ENCODE measurements at regions not wholly inside any gene's neighbourhood (a gene's known extent, or its start where the extent isn't known, plus 50 kb on each side); places are given as distances from the start of the nearest gene placed in this dataset.

DNA sequence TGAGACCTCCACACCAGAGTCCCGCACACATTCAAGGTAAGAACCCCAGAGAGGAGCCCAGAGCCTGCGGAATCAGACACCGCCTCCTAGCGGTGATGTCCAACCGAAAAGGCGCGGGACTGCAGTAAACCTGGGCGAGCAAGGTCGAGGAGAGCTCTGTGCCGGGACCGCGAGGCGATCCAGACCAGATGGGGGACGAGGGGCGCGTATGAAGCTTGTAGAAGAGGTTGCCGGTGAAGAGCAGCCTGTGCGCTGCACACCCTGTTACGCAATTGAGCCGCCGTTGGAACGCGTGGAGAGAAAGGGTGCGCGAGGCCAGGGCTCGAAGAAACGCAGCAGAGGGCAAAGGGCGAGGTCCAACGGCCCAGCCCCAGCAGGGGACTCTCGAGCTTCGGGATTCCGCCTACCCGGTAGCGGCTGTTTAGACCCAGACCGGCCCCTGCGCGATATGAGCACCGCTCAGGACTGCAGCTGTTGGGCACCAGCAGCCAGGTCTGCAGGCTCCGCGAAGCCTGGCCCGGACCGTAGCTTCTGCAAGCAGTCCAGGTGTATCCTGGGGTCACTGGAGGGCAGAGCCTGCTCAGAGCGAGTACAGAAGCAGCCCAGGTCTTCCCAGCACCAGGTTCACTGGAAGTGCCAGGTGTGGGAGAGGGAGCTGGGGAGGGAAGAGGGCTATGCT lies 65.9 kb upstream of the ZNF599 start:
- Histone ChIP-seq H2BK5ac (ENCODE audit: low read depth, low read length, poor library complexity) (no peak overlapping the region), H3K9me3 (ENCODE audit: insufficient read depth, low read depth, low read length) (no peaks in the 10 kb centered on the region), H3K18ac (ENCODE audit: low read length) (no peak overlapping the region), H2BK12ac (ENCODE audit: low read length) (no peak overlapping the region), H3K4me1 (ENCODE audit: control insufficient read depth in 1 of 2, insufficient read depth in 2 of 2, low read length in 2 of 2) (peaks cover 0 to 2% of the 10 kb centered on the region in 2 experiments), H3K14ac (ENCODE audit: low read length) (no peak overlapping the region), H3K79me2 (ENCODE audit: control insufficient read depth, insufficient read depth, low read length, poor library complexity) (no peaks in the 10 kb centered on the region), H2AK5ac (ENCODE audit: low read length) (no peak overlapping the region), H3K4me2 (ENCODE audit: low read length) (peak overlapping the region; percentile 13), H3K9ac (ENCODE audit: low read length) (no peak overlapping the region), H3K27me3 (ENCODE audit: insufficient read depth, low read length) (no peaks in the 10 kb centered on the region), H4K91ac (ENCODE audit: low read depth, low read length) (no peak overlapping the region), H2AFZ (ENCODE audit: insufficient read depth, low read length, poor library complexity) (no peak overlapping the region), H3K4me3 (ENCODE audit: low read depth, low read length) (no peak overlapping the region), H3K79me1 (ENCODE audit: low read length) (no peaks in the 10 kb centered on the region), H3K4ac (ENCODE audit: low read depth, low read length) (no peak overlapping the region), H3K36me3 (ENCODE audit: control insufficient read depth in 1 of 2, insufficient read depth in 2 of 2, low read length in 2 of 2) (no peaks in the 10 kb centered on the region), H4K8ac (ENCODE audit: low read depth, low read length) (no peak overlapping the region), H3K27ac (ENCODE audit: low read depth, low read length) (no peak overlapping the region), H4K12ac (ENCODE audit: low read depth, low read length) (no peak overlapping the region), H2BK120ac (ENCODE audit: insufficient read depth, low read length, poor library complexity) (no peak overlapping the region), H3K23ac (ENCODE audit: low read length) (no peak overlapping the region)
- WGBS (ENCODE audit: extremely low coverage, insufficient coverage, insufficient read length), result no CpG with 5 or more reads among the region's 43 CpGs
- DNase-seq, result no peak

DNA sequence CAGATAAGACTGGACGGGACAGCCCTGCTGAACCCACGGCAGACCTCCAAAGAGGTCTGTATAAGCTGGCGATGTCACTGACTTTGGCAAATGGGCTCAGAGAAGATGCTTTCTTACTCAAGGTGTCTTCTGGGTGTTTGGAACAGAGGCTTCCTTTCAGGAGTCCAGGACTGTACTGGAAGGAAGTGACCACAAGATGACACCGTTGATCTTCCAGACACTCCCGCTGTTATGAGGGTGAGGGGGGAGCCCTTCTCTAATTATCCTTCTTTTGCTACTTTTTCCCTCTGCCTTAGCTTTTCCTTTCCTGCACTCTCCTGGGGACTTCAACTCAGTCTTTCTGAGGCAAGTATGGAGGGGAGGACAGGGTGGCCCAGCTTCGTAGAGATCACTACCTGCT lies 65.2 kb upstream of the ZNF599 start:
- Histone ChIP-seq H3K79me1 (ENCODE audit: low read length) (no peaks in the 10 kb centered on the region), H3K14ac (ENCODE audit: low read length) (no peak overlapping the region), H3K27me3 (ENCODE audit: insufficient read depth, low read length) (no peaks in the 10 kb centered on the region), H3K18ac (ENCODE audit: low read length) (no peak overlapping the region), H3K23ac (ENCODE audit: low read length) (no peak overlapping the region), H4K91ac (ENCODE audit: low read depth, low read length) (no peak overlapping the region), H3K9me3 (ENCODE audit: insufficient read depth, low read depth, low read length) (no peaks in the 10 kb centered on the region), H3K4me1 (ENCODE audit: control insufficient read depth in 1 of 2, insufficient read depth in 2 of 2, low read length in 2 of 2) (peaks cover 0 to 2% of the 10 kb centered on the region in 2 experiments), H2BK5ac (ENCODE audit: low read depth, low read length, poor library complexity) (no peak overlapping the region), H2BK12ac (ENCODE audit: low read length) (no peak overlapping the region), H3K4me3 (ENCODE audit: low read depth, low read length) (no peak overlapping the region), H2AK5ac (ENCODE audit: low read length) (no peak overlapping the region), H2BK120ac (ENCODE audit: insufficient read depth, low read length, poor library complexity) (no peak overlapping the region), H3K27ac (ENCODE audit: low read depth, low read length) (no peak overlapping the region), H3K4ac (ENCODE audit: low read depth, low read length) (no peak overlapping the region), H3K36me3 (ENCODE audit: control insufficient read depth in 1 of 2, insufficient read depth in 2 of 2, low read length in 2 of 2) (no peaks in the 10 kb centered on the region), H3K79me2 (ENCODE audit: control insufficient read depth, insufficient read depth, low read length, poor library complexity) (no peaks in the 10 kb centered on the region), H3K9ac (ENCODE audit: low read length) (no peak overlapping the region), H2AFZ (ENCODE audit: insufficient read depth, low read length, poor library complexity) (no peak overlapping the region), H3K4me2 (ENCODE audit: low read length) (peak overlapping the region; percentile 13), H4K8ac (ENCODE audit: low read depth, low read length) (no peak overlapping the region), H4K12ac (ENCODE audit: low read depth, low read length) (no peak overlapping the region)
- no peak for DNase-seq
- WGBS (ENCODE audit: extremely low coverage, insufficient coverage, insufficient read length), result no CpG with 5 or more reads among the region's 6 CpGs

DNA sequence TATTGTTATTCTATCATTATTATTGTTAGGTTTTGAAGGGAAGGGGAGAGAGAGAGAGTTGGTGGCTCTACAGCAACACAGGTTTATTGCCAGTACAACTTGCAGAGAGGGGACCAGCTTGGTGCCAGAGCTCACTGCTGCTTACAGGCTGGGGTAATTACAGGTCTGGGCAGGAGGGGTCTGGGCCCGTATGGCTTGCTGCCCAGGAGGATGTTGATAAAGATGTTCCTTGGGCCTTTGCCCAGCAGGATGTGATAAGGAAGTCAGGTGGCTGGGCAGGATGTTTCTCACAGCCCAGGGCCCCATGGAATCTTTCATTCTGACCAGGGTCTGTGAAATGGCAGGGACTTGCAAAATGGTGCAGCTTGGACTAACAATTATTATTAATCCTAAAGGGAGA lies 64.2 kb upstream of the ZNF599 start:
- Histone ChIP-seq H2AK5ac (ENCODE audit: low read length) (no peak overlapping the region), H3K4ac (ENCODE audit: low read depth, low read length) (no peak overlapping the region), H3K27ac (ENCODE audit: low read depth, low read length) (no peak overlapping the region), H3K79me1 (ENCODE audit: low read length) (no peaks in the 10 kb centered on the region), H2BK120ac (ENCODE audit: insufficient read depth, low read length, poor library complexity) (no peak overlapping the region), H2BK5ac (ENCODE audit: low read depth, low read length, poor library complexity) (no peak overlapping the region), H3K18ac (ENCODE audit: low read length) (no peak overlapping the region), H4K91ac (ENCODE audit: low read depth, low read length) (no peak overlapping the region), H2AFZ (ENCODE audit: insufficient read depth, low read length, poor library complexity) (no peak overlapping the region), H3K79me2 (ENCODE audit: control insufficient read depth, insufficient read depth, low read length, poor library complexity) (no peaks in the 10 kb centered on the region), H2BK12ac (ENCODE audit: low read length) (no peak overlapping the region), H3K36me3 (ENCODE audit: control insufficient read depth in 1 of 2, insufficient read depth in 2 of 2, low read length in 2 of 2) (no peaks in the 10 kb centered on the region), H3K4me2 (ENCODE audit: low read length) (no peak overlapping the region), H3K4me1 (ENCODE audit: control insufficient read depth in 1 of 2, insufficient read depth in 2 of 2, low read length in 2 of 2) (peaks cover 0 to 2% of the 10 kb centered on the region in 2 experiments), H3K14ac (ENCODE audit: low read length) (no peak overlapping the region), H3K27me3 (ENCODE audit: insufficient read depth, low read length) (no peaks in the 10 kb centered on the region), H3K9me3 (ENCODE audit: insufficient read depth, low read depth, low read length) (peaks cover 4% of the 10 kb centered on the region), H3K23ac (ENCODE audit: low read length) (no peak overlapping the region), H3K4me3 (ENCODE audit: low read depth, low read length) (no peak overlapping the region), H4K8ac (ENCODE audit: low read depth, low read length) (no peak overlapping the region), H3K9ac (ENCODE audit: low read length) (no peak overlapping the region), H4K12ac (ENCODE audit: low read depth, low read length) (no peak overlapping the region)
- no peak for DNase-seq
- no CpG with 5 or more reads among the region's 1 CpG for WGBS (ENCODE audit: extremely low coverage, insufficient coverage, insufficient read length)

DNA sequence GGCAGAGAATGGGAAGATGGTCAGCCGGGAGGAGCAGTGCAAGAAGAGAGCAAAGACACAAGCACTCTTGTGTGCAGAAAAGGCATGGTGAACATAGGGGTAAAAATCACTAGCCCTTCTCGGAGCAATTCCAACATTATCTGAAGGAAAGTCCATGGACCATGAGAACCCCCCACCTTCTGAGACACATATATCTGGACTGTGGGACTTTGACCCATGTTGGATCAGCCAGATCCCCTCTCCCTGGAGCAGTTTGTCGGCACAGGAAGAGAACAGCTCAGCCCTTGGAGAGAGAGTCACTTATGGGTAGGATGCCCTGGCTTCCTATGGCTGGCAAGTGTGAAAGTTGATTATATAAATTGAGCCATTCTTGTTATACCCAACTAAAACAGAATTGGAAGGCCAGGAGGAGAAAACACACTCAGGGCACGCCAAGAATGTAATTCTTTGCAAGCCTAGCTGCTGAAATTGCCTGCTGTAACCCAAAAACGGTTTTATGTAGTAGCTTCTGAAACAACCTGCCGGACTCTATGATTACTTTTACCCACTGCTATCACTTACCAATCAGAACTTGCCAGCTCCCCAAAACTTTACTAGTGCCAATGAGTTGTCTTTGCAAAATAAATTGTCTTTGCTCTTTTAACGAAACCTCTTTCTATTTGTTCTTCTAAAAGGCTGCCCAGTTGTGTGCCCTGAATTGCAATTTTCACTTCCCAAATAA lies 62.8 kb upstream of the ZNF599 start:
- no peaks in the 10 kb centered on the region for H3K27me3 ChIP-seq (ENCODE audit: insufficient read depth, low read length)
- no peaks in the 10 kb centered on the region for H3K79me1 ChIP-seq (ENCODE audit: low read length)
- H2AK5ac ChIP-seq (ENCODE audit: low read length), result no peak overlapping the region
- no peak overlapping the region for H3K9ac ChIP-seq (ENCODE audit: low read length)
- no peak for DNase-seq
- H3K14ac ChIP-seq (ENCODE audit: low read length), result no peak overlapping the region
- H3K9me3 ChIP-seq (ENCODE audit: insufficient read depth, low read depth, low read length), result peaks cover 6% of the 10 kb centered on the region
- H4K91ac ChIP-seq (ENCODE audit: low read depth, low read length), result no peak overlapping the region
- no peak overlapping the region for H2AFZ ChIP-seq (ENCODE audit: insufficient read depth, low read length, poor library complexity)
- no peak overlapping the region for H2BK12ac ChIP-seq (ENCODE audit: low read length)
- H3K4me3 ChIP-seq (ENCODE audit: low read depth, low read length), result no peak overlapping the region
- H3K4ac ChIP-seq (ENCODE audit: low read depth, low read length), result no peak overlapping the region
- WGBS (ENCODE audit: extremely low coverage, insufficient coverage, insufficient read length), result no CpG with 5 or more reads among the region's 7 CpGs
- no peak overlapping the region for H3K4me2 ChIP-seq (ENCODE audit: low read length)
- H2BK120ac ChIP-seq (ENCODE audit: insufficient read depth, low read length, poor library complexity), result no peak overlapping the region
- H3K79me2 ChIP-seq (ENCODE audit: control insufficient read depth, insufficient read depth, low read length, poor library complexity), result no peaks in the 10 kb centered on the region
- no peak overlapping the region for H2BK5ac ChIP-seq (ENCODE audit: low read depth, low read length, poor library complexity)
- H3K36me3 ChIP-seq (ENCODE audit: control insufficient read depth in 1 of 2, insufficient read depth in 2 of 2, low read length in 2 of 2), result no peaks in the 10 kb centered on the region
- no peak overlapping the region for H4K12ac ChIP-seq (ENCODE audit: low read depth, low read length)
- no peak overlapping the region for H3K27ac ChIP-seq (ENCODE audit: low read depth, low read length)
- H3K18ac ChIP-seq (ENCODE audit: low read length), result no peak overlapping the region
- peaks cover 0 to 2% of the 10 kb centered on the region in 2 experiments for H3K4me1 ChIP-seq (ENCODE audit: control insufficient read depth in 1 of 2, insufficient read depth in 2 of 2, low read length in 2 of 2)
- no peak overlapping the region for H3K23ac ChIP-seq (ENCODE audit: low read length)
- H4K8ac ChIP-seq (ENCODE audit: low read depth, low read length), result no peak overlapping the region

Measured in trophoblast cell (in vitro differentiated cells and primary cell).